Astrocyte of the cerebellum (primary cell): ENCODE measurements at regions not wholly inside any gene's neighbourhood (a gene's known extent, or its start where the extent isn't known, plus 50 kb on each side); places are given as distances from the start of the nearest gene placed in this dataset.

ENCODE experiments used
- DNase-seq: peaks from one replicate; pipeline ENCODE4 v3.0.0-alpha.2; 2011; ENCODE audit warnings: low read depth
- H3K4me3 ChIP-seq: 2 replicates; pipeline ENCODE4 v1.5.1; 2011; ENCODE audit warnings: mild to moderate bottlenecking, low read depth, low read length, moderate library complexity
- in situ Hi-C: cut with HindIII; loops from 2 replicates; pipeline ENCODE4 v1.10.0; 2017; ENCODE audit warnings: low sequenced_read_pairs
- TF ChIP-seq, protein P1 (sequence below): IDR thresholded peaks from 2 replicates; pipeline ENCODE4 v1.5.1; 2012; ENCODE audit warnings: low read length, low read depth, moderate library complexity, mild to moderate bottlenecking; ENCODE audit errors: missing control alignments

DNA sequence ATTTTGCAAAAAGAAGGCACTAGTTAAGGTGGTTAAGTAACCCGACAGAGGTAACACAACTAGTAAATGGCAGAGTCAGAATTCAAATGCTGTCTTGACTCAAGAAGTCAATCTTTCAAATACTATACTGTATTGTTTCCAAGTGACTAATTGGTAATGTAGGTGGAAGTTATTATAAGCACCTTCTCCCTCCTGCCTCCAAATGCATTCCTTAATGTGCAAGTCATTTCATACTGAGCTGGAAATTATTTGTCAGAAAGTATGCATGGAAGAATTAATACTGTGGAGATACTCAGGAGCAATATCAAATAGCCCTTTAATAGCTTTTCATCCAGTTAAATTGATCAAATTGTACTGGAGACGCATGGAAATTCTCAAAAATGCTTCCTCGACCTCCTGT, 579.1 kb downstream of the DOK5 start:
- in situ Hi-C loops: no loop called here

DNA sequence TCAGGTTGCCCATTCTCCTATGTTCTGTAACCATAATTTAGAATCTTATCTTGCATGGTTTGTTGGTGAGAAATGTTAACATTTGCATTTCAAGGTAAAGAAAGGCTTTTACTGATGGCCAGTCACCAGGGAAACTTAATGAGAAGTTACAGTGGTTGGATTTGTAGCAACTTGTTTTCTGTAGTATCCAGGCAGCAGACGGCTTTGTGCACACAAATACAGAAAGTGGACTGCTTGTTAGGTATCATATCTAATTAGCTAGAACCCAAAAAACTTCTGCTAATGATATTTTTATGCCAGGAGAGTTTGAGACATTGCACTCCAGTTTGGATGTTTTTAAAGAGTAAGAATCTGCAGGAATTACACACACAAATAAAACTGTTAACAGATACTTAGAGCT, 578.0 kb downstream of the DOK5 start:
- TF ChIP-seq, protein P1, sequence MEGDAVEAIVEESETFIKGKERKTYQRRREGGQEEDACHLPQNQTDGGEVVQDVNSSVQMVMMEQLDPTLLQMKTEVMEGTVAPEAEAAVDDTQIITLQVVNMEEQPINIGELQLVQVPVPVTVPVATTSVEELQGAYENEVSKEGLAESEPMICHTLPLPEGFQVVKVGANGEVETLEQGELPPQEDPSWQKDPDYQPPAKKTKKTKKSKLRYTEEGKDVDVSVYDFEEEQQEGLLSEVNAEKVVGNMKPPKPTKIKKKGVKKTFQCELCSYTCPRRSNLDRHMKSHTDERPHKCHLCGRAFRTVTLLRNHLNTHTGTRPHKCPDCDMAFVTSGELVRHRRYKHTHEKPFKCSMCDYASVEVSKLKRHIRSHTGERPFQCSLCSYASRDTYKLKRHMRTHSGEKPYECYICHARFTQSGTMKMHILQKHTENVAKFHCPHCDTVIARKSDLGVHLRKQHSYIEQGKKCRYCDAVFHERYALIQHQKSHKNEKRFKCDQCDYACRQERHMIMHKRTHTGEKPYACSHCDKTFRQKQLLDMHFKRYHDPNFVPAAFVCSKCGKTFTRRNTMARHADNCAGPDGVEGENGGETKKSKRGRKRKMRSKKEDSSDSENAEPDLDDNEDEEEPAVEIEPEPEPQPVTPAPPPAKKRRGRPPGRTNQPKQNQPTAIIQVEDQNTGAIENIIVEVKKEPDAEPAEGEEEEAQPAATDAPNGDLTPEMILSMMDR: no peak
- DNase-seq: no peak
- no peak overlapping the region for H3K4me3 ChIP-seq
- in situ Hi-C loops: no loop called here

More for the DNA sequence above, 579.1 kb downstream of the DOK5 start:
- DNase-seq: no peak
- no peak overlapping the region for H3K4me3 ChIP-seq
- TF ChIP-seq, protein P1: no peak

DNA sequence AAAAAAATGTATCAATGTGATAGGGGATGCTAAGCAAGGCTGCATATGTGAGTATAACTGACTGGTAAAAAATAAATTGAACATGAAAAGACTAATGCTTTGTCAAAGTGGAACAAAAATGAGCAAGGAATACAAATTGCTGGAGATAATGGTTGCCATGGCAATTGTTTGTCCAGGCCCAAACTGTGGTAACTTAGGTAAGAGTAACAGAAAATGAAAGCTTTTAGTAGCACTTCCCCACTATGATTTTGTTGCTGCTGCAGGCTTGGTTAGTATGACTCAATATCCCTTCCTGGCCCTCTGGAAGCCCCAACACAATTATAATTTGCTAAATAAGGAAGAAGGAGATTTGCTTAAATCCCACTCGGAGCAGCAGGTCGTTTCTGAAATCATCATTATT, 577.1 kb downstream of the DOK5 start:
- TF ChIP-seq, protein P1: no peak
- DNase-seq: no peak
- in situ Hi-C loops: no loop called here
- H3K4me3 ChIP-seq: no peak overlapping the region

DNA sequence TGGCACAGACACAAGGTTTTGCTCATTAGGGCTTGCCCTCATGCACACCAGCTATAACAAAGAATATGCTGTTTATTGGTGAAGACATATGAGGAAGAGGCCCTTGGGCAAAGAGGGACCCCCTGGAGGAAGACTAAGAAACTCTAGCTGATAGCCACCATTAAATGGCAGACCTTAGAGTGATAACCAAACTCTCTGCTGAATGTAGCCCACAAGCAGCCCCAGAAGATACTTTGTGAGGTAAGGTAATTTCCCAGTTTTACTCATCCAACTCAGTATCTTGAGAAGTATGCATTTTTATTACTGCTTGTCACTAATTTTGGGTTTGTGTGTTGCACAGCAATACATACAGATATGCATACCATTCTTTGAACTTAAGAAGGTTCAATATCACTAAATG, 563.3 kb downstream of the DOK5 start:
- H3K4me3 ChIP-seq: no peak overlapping the region
- in situ Hi-C loops: no loop called here
- DNase-seq: no peak
- TF ChIP-seq, protein P1: no peak

DNA sequence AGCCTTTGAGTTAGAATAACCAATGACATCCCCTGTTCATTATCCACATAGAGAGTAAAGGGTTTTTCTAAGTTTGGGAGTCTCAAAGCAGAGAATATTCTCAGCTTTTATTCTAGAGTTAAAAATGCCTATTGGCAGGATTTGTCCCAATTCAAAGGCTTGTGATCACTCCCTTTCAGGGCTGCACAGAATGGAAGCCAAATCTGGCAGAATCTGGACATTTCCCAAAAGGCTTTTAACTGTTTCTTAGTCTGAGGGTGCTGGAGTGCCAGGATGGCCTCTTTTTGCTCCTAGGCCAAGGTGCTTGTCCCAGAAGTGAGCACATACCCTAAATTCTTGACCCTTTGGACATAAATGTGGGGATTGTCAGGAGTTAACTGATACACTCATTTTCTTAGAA, 556.6 kb downstream of the DOK5 start:
- no peak overlapping the region for H3K4me3 ChIP-seq
- TF ChIP-seq, protein P1: no peak
- DNase-seq: no peak
- in situ Hi-C loops: no loop called here

DNA sequence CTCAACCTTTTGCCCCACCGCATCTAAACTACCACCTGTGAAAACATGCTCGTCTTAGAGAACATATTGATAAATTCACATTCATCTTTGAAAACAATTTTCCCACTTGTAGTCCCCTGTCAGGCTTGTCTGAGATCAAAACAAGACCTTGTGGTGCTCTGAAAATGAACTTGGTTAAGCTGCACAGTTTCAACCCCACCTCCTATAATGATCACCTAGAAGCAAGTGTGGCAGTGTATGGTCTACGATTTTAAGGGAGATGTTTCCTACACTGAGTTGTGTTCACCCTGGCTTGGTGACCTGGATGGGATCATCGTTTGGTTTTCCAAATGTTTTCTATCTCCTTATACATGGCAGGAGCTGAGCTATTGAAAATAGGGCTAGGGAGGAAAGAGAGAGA, 539.4 kb downstream of the DOK5 start:
- in situ Hi-C loops: no loop called here
- DNase-seq: no peak
- TF ChIP-seq, protein P1: no peak
- H3K4me3 ChIP-seq: no peak overlapping the region

DNA sequence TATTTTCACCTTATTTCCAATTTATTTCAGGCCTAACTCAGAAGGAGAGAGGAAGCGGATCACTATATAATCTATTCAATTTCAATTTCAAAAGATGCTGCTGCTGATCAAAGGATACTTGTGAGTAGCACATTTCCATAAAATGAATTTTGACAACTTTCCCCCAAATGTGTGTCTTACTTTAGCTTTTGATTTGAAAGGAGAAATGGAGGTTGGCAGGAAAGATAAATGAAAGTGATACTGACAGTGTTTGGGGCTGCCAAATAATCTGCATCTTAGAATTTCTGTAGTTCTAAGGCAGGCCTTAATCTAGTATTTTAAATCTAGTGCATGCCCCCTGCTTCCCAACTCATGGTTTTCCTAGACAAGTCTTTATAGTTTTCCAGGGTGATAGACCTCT, 535.4 kb downstream of the DOK5 start:
- in situ Hi-C loops: no loop called here
- H3K4me3 ChIP-seq: no peak overlapping the region
- DNase-seq: no peak
- TF ChIP-seq, protein P1: no peak
